ENCODE measurements at regions not wholly inside any gene's neighbourhood (a gene's known extent, or its start where the extent isn't known, plus 50 kb on each side); places are given as distances from the start of the nearest gene placed in this dataset.

GRCh38 chr13:50513300-50513877, 330.1 kb downstream of the DLEU7 start (continued):
- TF ChIP-seq ZNF121 (tag by site-specific recombination; IDR thresholded peaks at IDR 0.05) (no peak), ZNF48 (tag by site-specific recombination; IDR thresholded peaks at IDR 0.05) (no peak), RBAK (tag by site-specific recombination; IDR thresholded peaks at IDR 0.05) (no peak)

GRCh38 chr13:50514249-50514648, 329.2 kb downstream of the DLEU7 start:
- peak; percentile 78 for TF ChIP-seq PRDM1 (tag by site-specific recombination; IDR thresholded peaks at IDR 0.05)
- no peak for TF ChIP-seq FEZF1 (tag by site-specific recombination; IDR thresholded peaks at IDR 0.05)
- TF ChIP-seq ZNF677 (tag by site-specific recombination; IDR thresholded peaks at IDR 0.05), result no peak
- peak; percentile 87 for TF ChIP-seq ZNF366 (tag by site-specific recombination; conservative IDR thresholded peaks at IDR 0.05)
- Histone ChIP-seq H3K4me3 (ENCODE audit: low read depth, low read length) (no peak overlapping the region), H3K36me3 (ENCODE audit: control insufficient read depth in 2 of 2, insufficient read depth in 1 of 2, low read length in 2 of 2) (no peaks in the 10 kb centered on the region), H3K27ac (ENCODE audit: extremely low read depth, low read depth, low read length) (no peak overlapping the region), H3K9me3 (ENCODE audit: control insufficient read depth, insufficient read depth, low read depth, low read length) (no peaks in the 10 kb centered on the region), H3K4me1 (ENCODE audit: control insufficient read depth, insufficient read depth, low read length) (peaks cover 6% of the 10 kb centered on the region)
- POLR2A ChIA-PET, result no interaction called here
- CTCF ChIA-PET, result no interaction called here

GRCh38 chr13:50518131-50518530, 325.4 kb downstream of the DLEU7 start:
- Histone ChIP-seq H3K4me3 (ENCODE audit: low read depth, low read length) (no peak overlapping the region), H3K4me1 (ENCODE audit: control insufficient read depth, insufficient read depth, low read length) (peaks cover 13% of the 10 kb centered on the region), H3K36me3 (ENCODE audit: control insufficient read depth in 2 of 2, insufficient read depth in 1 of 2, low read length in 2 of 2) (no peaks in the 10 kb centered on the region), H3K27ac (ENCODE audit: extremely low read depth, low read depth, low read length) (no peak overlapping the region), H3K9me3 (ENCODE audit: control insufficient read depth, insufficient read depth, low read depth, low read length) (no peaks in the 10 kb centered on the region)
- CTCF ChIA-PET, result no interaction called here
- POLR2A ChIA-PET, result interaction anchor here (1.4 kb wide), 1 partner anchor 11 kb away, joined by 3 read pairs; no protein-coding TSS in a partner anchor
- TF ChIP-seq GLIS2 (tag by site-specific recombination; IDR thresholded peaks at IDR 0.05), result no peak

- ChIA-PET POLR2A (no interaction called here), CTCF (no interaction called here)
- no peak overlapping the region for H3K4me3 ChIP-seq (ENCODE audit: low read depth, low read length)
- no peak for TF ChIP-seq ZNF692 (tag by site-specific recombination; IDR thresholded peaks at IDR 0.05)
- no peak for TF ChIP-seq KLF10 (tag by site-specific recombination; IDR thresholded peaks at IDR 0.05)
- TF ChIP-seq ZNF561 (tag by site-specific recombination; IDR thresholded peaks at IDR 0.05; ENCODE audit: borderline replicate concordance), result no peak
- TF ChIP-seq ZNF157 (tag by site-specific recombination; IDR thresholded peaks at IDR 0.05), result no peak
- no peak for TF ChIP-seq ZNF549 (tag by site-specific recombination; IDR thresholded peaks at IDR 0.05)
- no peak for TF ChIP-seq PRDM2 (tag by site-specific recombination; IDR thresholded peaks at IDR 0.05; ENCODE audit: borderline replicate concordance)
- TF ChIP-seq GLI2 (tag by site-specific recombination; IDR thresholded peaks at IDR 0.05; ENCODE audit: borderline replicate concordance, low read depth), result no peak
- TF ChIP-seq ZNF18 (tag by site-specific recombination; IDR thresholded peaks at IDR 0.05), result no peak
- TF ChIP-seq ZNF398 (tag by site-specific recombination; IDR thresholded peaks at IDR 0.05), result no peak
These were observed 324.7 kb downstream of the DLEU7 start for GRCh38 chr13:50518781-50519201.

More at GRCh38 chr13:50518781-50519201, 324.7 kb downstream of the DLEU7 start:
- no peaks in the 10 kb centered on the region for H3K9me3 ChIP-seq (ENCODE audit: control insufficient read depth, insufficient read depth, low read depth, low read length)
- peaks cover 7% of the 10 kb centered on the region for H3K4me1 ChIP-seq (ENCODE audit: control insufficient read depth, insufficient read depth, low read length)
- H3K27ac ChIP-seq (ENCODE audit: extremely low read depth, low read depth, low read length), result no peak overlapping the region
- no peaks in the 10 kb centered on the region for H3K36me3 ChIP-seq (ENCODE audit: control insufficient read depth in 2 of 2, insufficient read depth in 1 of 2, low read length in 2 of 2)

Measured in HEK293 (cell line).